Cardiac muscle cell (in vitro differentiated cells and primary cell): ENCODE measurements at regions not wholly inside any gene's neighbourhood (a gene's known extent, or its start where the extent isn't known, plus 50 kb on each side); places are given as distances from the start of the nearest gene placed in this dataset.

Experiments
- DNase-seq, 2 donors: peaks; one replicate each; pipeline versions ENCODE4 v3.0.0 to v3.0.0-alpha.2; 2010 to 2017; ENCODE audit warnings: low read depth in 1 of 2, low spot score in 1 of 2
- H3K27ac ChIP-seq: fragments of 200-600 bp; sonication (generic); 2 replicates; pipeline ENCODE4 v1.5.1; 2016
- H3K27me3 ChIP-seq: fragments of 200-600 bp; sonication (generic); 2 replicates; pipeline ENCODE4 v1.6.0; 2016; ENCODE audit warnings: control low read depth
- H3K36me3 ChIP-seq: fragments of 200-600 bp; sonication (generic); 2 replicates; pipeline ENCODE4 v1.5.1; 2016; ENCODE audit warnings: control low read depth
- H3K4me1 ChIP-seq: fragments of 200-600 bp; sonication (generic); 2 replicates; pipeline ENCODE4 v1.8.1; 2017; ENCODE audit warnings: low read depth, mild to moderate bottlenecking, mixed run types
- H3K4me3 ChIP-seq: fragments of 200-600 bp; sonication (generic); 2 replicates; pipeline ENCODE4 v1.5.1; 2016; ENCODE audit warnings: mild to moderate bottlenecking
- H3K9me3 ChIP-seq: fragments of 200-600 bp; sonication (generic); 2 replicates; pipeline ENCODE4 v1.5.1; 2017; ENCODE audit warnings: low read depth, mild to moderate bottlenecking, control low read depth
- TF ChIP-seq, protein P1 (sequence below): IDR thresholded peaks from 2 replicates; pipeline ENCODE4 v1.5.1; 2012; ENCODE audit warnings: low read depth, mild to moderate bottlenecking, low read length

DNA sequence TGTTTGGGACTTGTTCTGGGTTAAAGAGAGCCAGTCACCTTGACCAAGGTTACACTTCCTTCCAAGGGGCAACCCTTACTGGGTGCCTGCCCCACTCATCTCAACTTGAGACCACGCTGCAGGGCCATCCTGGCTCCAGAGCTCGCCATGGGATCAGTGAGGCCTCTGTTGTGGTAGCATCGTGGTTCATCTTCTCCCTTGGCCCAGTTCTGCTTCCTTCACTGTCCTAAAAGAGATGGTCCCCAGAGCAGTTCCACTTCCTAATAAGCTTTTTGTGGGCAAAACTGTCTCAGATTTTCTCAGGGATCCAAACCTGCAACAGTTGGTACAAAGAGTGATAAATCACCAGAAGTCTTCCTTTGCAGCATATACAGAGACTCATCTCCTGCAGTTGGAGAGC lies 165.9 kb upstream of the TMEM260 start:
- Histone ChIP-seq H3K4me1 (no peaks in the 10 kb centered on the region), H3K36me3 (no peaks in the 10 kb centered on the region), H3K9me3 (no peaks in the 10 kb centered on the region), H3K27me3 (no peaks in the 10 kb centered on the region), H3K4me3 (no peak overlapping the region), H3K27ac (no peak overlapping the region)
- TF ChIP-seq, protein P1, sequence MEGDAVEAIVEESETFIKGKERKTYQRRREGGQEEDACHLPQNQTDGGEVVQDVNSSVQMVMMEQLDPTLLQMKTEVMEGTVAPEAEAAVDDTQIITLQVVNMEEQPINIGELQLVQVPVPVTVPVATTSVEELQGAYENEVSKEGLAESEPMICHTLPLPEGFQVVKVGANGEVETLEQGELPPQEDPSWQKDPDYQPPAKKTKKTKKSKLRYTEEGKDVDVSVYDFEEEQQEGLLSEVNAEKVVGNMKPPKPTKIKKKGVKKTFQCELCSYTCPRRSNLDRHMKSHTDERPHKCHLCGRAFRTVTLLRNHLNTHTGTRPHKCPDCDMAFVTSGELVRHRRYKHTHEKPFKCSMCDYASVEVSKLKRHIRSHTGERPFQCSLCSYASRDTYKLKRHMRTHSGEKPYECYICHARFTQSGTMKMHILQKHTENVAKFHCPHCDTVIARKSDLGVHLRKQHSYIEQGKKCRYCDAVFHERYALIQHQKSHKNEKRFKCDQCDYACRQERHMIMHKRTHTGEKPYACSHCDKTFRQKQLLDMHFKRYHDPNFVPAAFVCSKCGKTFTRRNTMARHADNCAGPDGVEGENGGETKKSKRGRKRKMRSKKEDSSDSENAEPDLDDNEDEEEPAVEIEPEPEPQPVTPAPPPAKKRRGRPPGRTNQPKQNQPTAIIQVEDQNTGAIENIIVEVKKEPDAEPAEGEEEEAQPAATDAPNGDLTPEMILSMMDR, result no peak
- DNase-seq, result no peak

DNA sequence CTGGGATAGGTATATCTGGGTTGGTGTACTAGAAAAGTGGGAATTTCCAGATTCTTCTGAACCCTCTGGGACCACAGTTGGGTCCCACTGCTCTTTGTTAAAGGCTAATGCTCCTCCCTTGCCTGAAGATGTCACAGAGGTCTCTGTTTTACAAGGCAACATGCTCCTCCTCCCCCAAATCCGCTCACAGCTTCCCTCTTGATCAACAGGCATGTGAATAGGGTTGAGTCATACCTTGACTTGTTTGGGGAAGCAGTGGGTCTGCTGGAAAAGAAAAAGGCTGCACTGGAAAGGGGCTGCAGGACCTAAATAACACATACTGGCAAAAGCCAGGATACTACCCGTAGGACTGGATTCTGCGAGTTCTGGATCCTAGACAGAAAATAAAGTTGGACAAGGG lies 165.4 kb upstream of the TMEM260 start:
- H3K4me1 ChIP-seq, result no peaks in the 10 kb centered on the region
- TF ChIP-seq, protein P1, result no peak
- H3K27ac ChIP-seq, result no peak overlapping the region
- H3K9me3 ChIP-seq, result no peaks in the 10 kb centered on the region
- no peak overlapping the region for H3K4me3 ChIP-seq
- DNase-seq, result no peak
- no peaks in the 10 kb centered on the region for H3K27me3 ChIP-seq
- H3K36me3 ChIP-seq, result no peaks in the 10 kb centered on the region

DNA sequence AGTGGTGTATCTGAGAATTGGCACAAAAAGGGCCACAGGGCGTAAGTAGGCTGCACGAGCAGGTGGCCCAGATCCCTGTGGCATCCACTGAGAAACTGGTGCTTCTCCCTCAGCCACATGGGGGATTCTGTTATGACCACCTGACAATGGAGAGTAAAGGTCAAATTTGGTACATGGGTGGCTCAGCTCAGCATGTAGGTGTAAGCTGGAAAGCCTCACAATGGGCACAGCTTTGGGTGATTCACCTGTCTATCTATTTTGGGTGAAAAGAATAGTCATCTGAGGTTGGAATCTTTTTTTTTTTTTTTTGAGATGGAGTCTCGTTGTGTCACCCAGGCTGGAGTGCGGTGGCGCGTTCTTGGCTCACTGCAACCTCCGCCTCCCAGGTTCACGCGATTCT lies 163.4 kb upstream of the TMEM260 start:
- TF ChIP-seq, protein P1, result no peak
- Histone ChIP-seq H3K4me1 (no peaks in the 10 kb centered on the region), H3K36me3 (no peaks in the 10 kb centered on the region), H3K27me3 (no peaks in the 10 kb centered on the region), H3K27ac (no peak overlapping the region), H3K9me3 (no peaks in the 10 kb centered on the region), H3K4me3 (no peak overlapping the region)
- DNase-seq, result no peak

DNA sequence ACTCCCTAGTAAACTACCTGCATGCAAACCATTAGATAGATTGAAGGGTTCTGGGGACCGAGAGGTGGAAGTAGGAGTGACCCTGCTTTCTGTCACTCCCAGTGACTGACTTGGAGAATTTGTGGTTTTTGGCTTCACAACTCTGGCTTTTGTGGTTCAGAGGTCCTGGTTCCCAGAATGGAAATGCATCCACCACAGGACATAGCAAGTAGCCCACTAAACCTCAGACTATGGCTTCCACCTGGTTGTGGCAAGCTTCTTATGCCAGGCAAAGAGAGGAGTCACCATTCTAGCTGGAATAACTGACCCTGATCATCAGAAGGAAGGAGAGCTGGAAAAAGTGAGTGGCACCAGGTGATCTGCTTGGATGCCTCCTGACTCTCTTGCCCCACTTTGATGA lies 162.4 kb upstream of the TMEM260 start:
- TF ChIP-seq, protein P1, result no peak
- Histone ChIP-seq H3K4me3 (no peak overlapping the region), H3K4me1 (no peaks in the 10 kb centered on the region), H3K27me3 (no peaks in the 10 kb centered on the region), H3K27ac (no peak overlapping the region), H3K36me3 (no peaks in the 10 kb centered on the region), H3K9me3 (no peaks in the 10 kb centered on the region)
- DNase-seq, result no peak

DNA sequence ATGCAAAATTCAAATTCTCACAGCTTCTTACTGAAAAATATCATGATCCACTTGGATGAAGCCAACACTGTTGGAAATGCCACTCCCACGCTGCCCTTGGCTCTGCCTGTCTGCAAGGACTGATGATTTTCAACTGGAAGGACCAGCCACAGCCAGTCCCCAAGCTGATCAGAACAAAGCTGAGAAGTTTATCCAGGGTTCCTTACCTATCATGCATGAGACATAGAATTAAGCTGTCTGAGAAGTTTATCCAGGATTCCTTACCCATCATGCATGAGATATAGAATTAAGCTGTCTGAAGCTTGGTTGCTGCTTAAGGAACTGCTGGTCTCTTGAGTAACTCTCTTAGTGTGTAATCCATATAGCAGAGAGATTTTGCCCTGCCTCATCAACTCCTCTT lies 159.8 kb upstream of the TMEM260 start:
- DNase-seq, result no peak
- TF ChIP-seq, protein P1, result no peak
- H3K36me3 ChIP-seq, result no peaks in the 10 kb centered on the region
- H3K4me3 ChIP-seq, result no peak overlapping the region
- H3K4me1 ChIP-seq, result no peaks in the 10 kb centered on the region
- no peak overlapping the region for H3K27ac ChIP-seq
- no peaks in the 10 kb centered on the region for H3K9me3 ChIP-seq
- H3K27me3 ChIP-seq, result no peaks in the 10 kb centered on the region

DNA sequence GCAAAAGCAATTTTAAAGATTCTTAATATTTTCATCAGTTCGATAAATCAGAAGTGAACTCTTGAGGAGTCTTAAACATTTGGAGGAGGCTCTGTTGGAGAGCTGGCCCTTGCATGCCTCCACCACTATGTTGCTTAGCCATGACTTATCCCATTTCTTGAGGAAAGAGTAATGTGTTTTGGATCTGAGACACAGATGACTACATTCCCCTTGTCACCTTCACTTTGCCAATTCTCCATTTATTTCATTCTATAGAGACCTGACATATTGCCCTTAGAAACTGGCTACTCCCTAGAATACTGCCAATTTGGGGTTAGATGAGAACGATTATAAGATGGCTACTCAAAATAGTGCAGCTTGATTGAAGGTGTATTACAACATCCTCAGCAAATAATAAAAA lies 157.4 kb upstream of the TMEM260 start:
- Histone ChIP-seq H3K4me3 (no peak overlapping the region), H3K27ac (no peak overlapping the region), H3K9me3 (no peaks in the 10 kb centered on the region), H3K4me1 (no peaks in the 10 kb centered on the region), H3K36me3 (no peaks in the 10 kb centered on the region), H3K27me3 (no peaks in the 10 kb centered on the region)
- TF ChIP-seq, protein P1, result no peak
- DNase-seq, result no peak
